ENCODE measurements at regions not wholly inside any gene's neighbourhood (a gene's known extent, or its start where the extent isn't known, plus 50 kb on each side); places are given as distances from the start of the nearest gene placed in this dataset.

- TF ChIP-seq HDGF (IDR thresholded peaks at IDR 0.05; ENCODE audit: borderline replicate concordance) (no peak), NFRKB (IDR thresholded peaks at IDR 0.05) (no peak), ARNT (IDR thresholded peaks at IDR 0.05) (no peak), ZNF384 (IDR thresholded peaks at IDR 0.05) (no peak), BHLHE40 (IDR thresholded peaks at IDR 0.05; ENCODE audit: borderline replicate concordance) (no peak), TARDBP (IDR thresholded peaks at IDR 0.05) (no peak), L3MBTL2 (conservative IDR thresholded peaks at IDR 0.05) (no peak), SUZ12 (IDR thresholded peaks at IDR 0.05) (no peak), PKNOX1 (IDR thresholded peaks at IDR 0.05) (no peak), SP1 (IDR thresholded peaks at IDR 0.05) (no peak)
- CTCF ChIA-PET: interaction anchor here (0.6 to 1.4 kb wide), 11 partner anchors 9 to 350 kb away, joined by 3 to 6 read pairs (median 3); no protein-coding TSS in a partner anchor
- POLR2A ChIA-PET: no interaction called here
- DNase-seq (ENCODE audit: extremely low spot score): peak; percentile 82
Measured at GRCh38 chr12:131454418-131455217, 256.3 kb upstream of the SFSWAP start.

- CTCF ChIA-PET: interaction anchor here (0.6 to 1.4 kb wide), 8 partner anchors 8 to 350 kb away, joined by 3 to 6 read pairs (median 3); no protein-coding TSS in a partner anchor
- TF ChIP-seq L3MBTL2 (conservative IDR thresholded peaks at IDR 0.05) (no peak), FOXK2 (IDR thresholded peaks at IDR 0.05) (no peak), TARDBP (IDR thresholded peaks at IDR 0.05) (no peak), HDGF (IDR thresholded peaks at IDR 0.05; ENCODE audit: borderline replicate concordance) (no peak), FOXM1 (IDR thresholded peaks at IDR 0.05; ENCODE audit: borderline replicate concordance) (no peak), ELF4 (IDR thresholded peaks at IDR 0.05) (no peak)
- POLR2A ChIA-PET: no interaction called here
- DNase-seq (ENCODE audit: extremely low spot score): no peak
Measured at GRCh38 chr12:131455218-131455506, 255.7 kb upstream of the SFSWAP start.

GRCh38 chr12:131455581-131456110, 255.2 kb upstream of the SFSWAP start:
- DNase-seq (ENCODE audit: extremely low spot score): no peak
- ChIA-PET CTCF (interaction anchor here (0.6 to 1.4 kb wide), 5 partner anchors 11 to 340 kb away, joined by 3 to 6 read pairs (median 4); no protein-coding TSS in a partner anchor), POLR2A (no interaction called here)
- TF ChIP-seq FOXM1 (IDR thresholded peaks at IDR 0.05; ENCODE audit: borderline replicate concordance) (no peak), LEF1 (IDR thresholded peaks at IDR 0.05; ENCODE audit: borderline replicate concordance) (no peak), PKNOX1 (IDR thresholded peaks at IDR 0.05) (no peak), HDGF (IDR thresholded peaks at IDR 0.05; ENCODE audit: borderline replicate concordance) (no peak), SUZ12 (IDR thresholded peaks at IDR 0.05) (no peak), ZNF384 (IDR thresholded peaks at IDR 0.05) (no peak), NFRKB (IDR thresholded peaks at IDR 0.05) (no peak), TARDBP (IDR thresholded peaks at IDR 0.05) (no peak), CTBP1 (IDR thresholded peaks at IDR 0.05; ENCODE audit: borderline replicate concordance) (no peak), BHLHE40 (IDR thresholded peaks at IDR 0.05; ENCODE audit: borderline replicate concordance) (no peak)

- DNase-seq (ENCODE audit: extremely low spot score): no peak
- TF ChIP-seq ARNT (IDR thresholded peaks at IDR 0.05) (no peak), LEF1 (IDR thresholded peaks at IDR 0.05; ENCODE audit: borderline replicate concordance) (no peak), FOXM1 (IDR thresholded peaks at IDR 0.05; ENCODE audit: borderline replicate concordance) (no peak), SUZ12 (IDR thresholded peaks at IDR 0.05) (no peak), CTBP1 (IDR thresholded peaks at IDR 0.05; ENCODE audit: borderline replicate concordance) (no peak), SP1 (IDR thresholded peaks at IDR 0.05) (no peak), FOXK2 (IDR thresholded peaks at IDR 0.05) (no peak), BHLHE40 (IDR thresholded peaks at IDR 0.05; ENCODE audit: borderline replicate concordance) (no peak), HDGF (IDR thresholded peaks at IDR 0.05; ENCODE audit: borderline replicate concordance) (no peak), FOXA1 (IDR thresholded peaks at IDR 0.05) (no peak)
- POLR2A ChIA-PET: no interaction called here
- CTCF ChIA-PET: interaction anchor here (0.6 kb wide), 1 partner anchor 296 kb away, joined by 3 read pairs; no protein-coding TSS in a partner anchor
Measured at GRCh38 chr12:131456301-131457027, 254.4 kb upstream of the SFSWAP start.

- POLR2A ChIA-PET: no interaction called here
- no peak for TF ChIP-seq FOXK2 (IDR thresholded peaks at IDR 0.05)
- TF ChIP-seq ELF4 (IDR thresholded peaks at IDR 0.05): no peak
- no peak for TF ChIP-seq SP1 (IDR thresholded peaks at IDR 0.05)
- no peak for TF ChIP-seq L3MBTL2 (conservative IDR thresholded peaks at IDR 0.05)
- TF ChIP-seq ARNT (IDR thresholded peaks at IDR 0.05): no peak
- TF ChIP-seq FOXM1 (IDR thresholded peaks at IDR 0.05; ENCODE audit: borderline replicate concordance): no peak
- TF ChIP-seq SUZ12 (IDR thresholded peaks at IDR 0.05): no peak
- no peak for TF ChIP-seq NFRKB (IDR thresholded peaks at IDR 0.05)
- TF ChIP-seq ZNF384 (IDR thresholded peaks at IDR 0.05): no peak
- DNase-seq (ENCODE audit: extremely low spot score): no peak
- CTCF ChIA-PET: no interaction called here
Measured at GRCh38 chr12:131457028-131457310, 253.9 kb upstream of the SFSWAP start.

GRCh38 chr12:131457331-131458047, 253.4 kb upstream of the SFSWAP start:
- ChIA-PET CTCF (no interaction called here), POLR2A (no interaction called here)
- TF ChIP-seq TARDBP (IDR thresholded peaks at IDR 0.05) (no peak), L3MBTL2 (conservative IDR thresholded peaks at IDR 0.05) (no peak), BHLHE40 (IDR thresholded peaks at IDR 0.05; ENCODE audit: borderline replicate concordance) (no peak), SUZ12 (IDR thresholded peaks at IDR 0.05) (no peak), LEF1 (IDR thresholded peaks at IDR 0.05; ENCODE audit: borderline replicate concordance) (no peak), CTBP1 (IDR thresholded peaks at IDR 0.05; ENCODE audit: borderline replicate concordance) (no peak), ARNT (IDR thresholded peaks at IDR 0.05) (no peak), SP1 (IDR thresholded peaks at IDR 0.05) (no peak), FOXM1 (IDR thresholded peaks at IDR 0.05; ENCODE audit: borderline replicate concordance) (no peak), FOXA1 (IDR thresholded peaks at IDR 0.05) (no peak), FOXK2 (IDR thresholded peaks at IDR 0.05) (no peak), NFRKB (IDR thresholded peaks at IDR 0.05) (no peak), ZNF384 (IDR thresholded peaks at IDR 0.05) (no peak), PKNOX1 (IDR thresholded peaks at IDR 0.05) (no peak), HDGF (IDR thresholded peaks at IDR 0.05; ENCODE audit: borderline replicate concordance) (no peak), ELF4 (IDR thresholded peaks at IDR 0.05) (no peak)
- DNase-seq (ENCODE audit: extremely low spot score): no peak
